WTC11 (cell line): ENCODE measurements at regions not wholly inside any gene's neighbourhood (a gene's known extent, or its start where the extent isn't known, plus 50 kb on each side); places are given as distances from the start of the nearest gene placed in this dataset.

Source experiments
- ATAC-seq: fragments of 200-7000 bp; cut with Tn5 transposase; 2 replicates; pipeline ENCODE4 v1.10.0; 2021; ENCODE audit warnings: mild to moderate bottlenecking, moderate library complexity
- CTCF ChIA-PET: fragments of 300-600 bp; sonication (Branson Sonifier 250); formaldehyde crosslinking; loops from one replicate; lab custom pipeline; 2021; ENCODE audit warnings: antibody characterized with exemption; lab: Charles Lee
- POLR2A ChIA-PET: fragments of 350-600 bp; sonication (Branson Sonifier 250); formaldehyde crosslinking; loops from one replicate; lab custom pipeline; 2021; ENCODE audit warnings: antibody characterized with exemption; lab: Charles Lee
- DNase-seq: peaks from one replicate; pipeline ENCODE4 v3.0.0; 2021; ENCODE audit warnings: low spot score
- H3K27ac Mint-ChIP-seq: 2 replicates; pipeline ENCODE4 v1.8.0; 2021; ENCODE audit warnings: mixed read lengths
- H3K27me3 Mint-ChIP-seq: 2 replicates; pipeline ENCODE4 v1.8.0; 2021; ENCODE audit warnings: low read depth, mild to moderate bottlenecking, moderate library complexity, mixed read lengths
- H3K36me3 Mint-ChIP-seq: 2 replicates; pipeline ENCODE4 v1.8.0; 2021; ENCODE audit warnings: mixed read lengths
- H3K4me1 Mint-ChIP-seq: 2 replicates; pipeline ENCODE4 v1.8.0; 2022; ENCODE audit warnings: mixed read lengths
- H3K4me3 Mint-ChIP-seq: 2 replicates; pipeline ENCODE4 v1.8.0; 2021; ENCODE audit warnings: mild to moderate bottlenecking, moderate library complexity, mixed read lengths
- H3K9me3 Mint-ChIP-seq: 2 replicates; pipeline ENCODE4 v1.8.0; 2021; ENCODE audit warnings: mixed read lengths
- AFF4 ChIP-seq: sonication (generic); formaldehyde crosslinking; IDR thresholded peaks from 2 replicates; pipeline ENCODE4 v1.8.1; 2023; ENCODE audit warnings: mild to moderate bottlenecking, missing genetic modification reagents, borderline replicate concordance
- CTCF ChIP-seq: fragments of 200-600 bp; IDR thresholded peaks from 2 replicates; pipeline ENCODE4 v1.8.0; 2022; ENCODE audit warnings: antibody characterized with exemption
- ELF4 ChIP-seq: sonication (generic); formaldehyde crosslinking; IDR thresholded peaks from 2 replicates; pipeline ENCODE4 v1.8.1; 2022; ENCODE audit warnings: low read depth, mild to moderate bottlenecking, moderate library complexity, missing genetic modification reagents
- ERG ChIP-seq: fragments of 250-450 bp; sonication (Bioruptor Pico); IDR thresholded peaks from 2 replicates; pipeline ENCODE4 v1.8.0; 2021; ENCODE audit warnings: mild to moderate bottlenecking
- FOXJ3 ChIP-seq: sonication (generic); formaldehyde crosslinking; IDR thresholded peaks from 2 replicates; pipeline ENCODE4 v1.9.0; 2021; ENCODE audit warnings: missing genetic modification reagents, mild to moderate bottlenecking, borderline replicate concordance
- MYBL2 ChIP-seq: sonication (generic); formaldehyde crosslinking; IDR thresholded peaks from 2 replicates; pipeline ENCODE4 v1.8.1; 2023; ENCODE audit warnings: mild to moderate bottlenecking, moderate library complexity, missing genetic modification reagents
- NR1H2 ChIP-seq: sonication (generic); formaldehyde crosslinking; IDR thresholded peaks from 2 replicates; pipeline ENCODE4 v1.9.0; 2021; ENCODE audit warnings: mild to moderate bottlenecking, moderate library complexity, missing genetic modification reagents
- PREB ChIP-seq: sonication (generic); formaldehyde crosslinking; IDR thresholded peaks from 2 replicates; pipeline ENCODE4 v1.8.1; 2022; ENCODE audit warnings: mild to moderate bottlenecking, missing genetic modification reagents, moderate library complexity, borderline replicate concordance
- ZNF219 ChIP-seq: sonication (generic); formaldehyde crosslinking; IDR thresholded peaks from 2 replicates; pipeline ENCODE4 v1.8.0; 2023; ENCODE audit warnings: missing genetic modification reagents, mild to moderate bottlenecking, borderline replicate concordance
- ZNF317 ChIP-seq: sonication (generic); formaldehyde crosslinking; IDR thresholded peaks from 2 replicates; pipeline ENCODE4 v1.8.1; 2023; ENCODE audit warnings: low read depth, mild to moderate bottlenecking, moderate library complexity, missing genetic modification reagents, borderline replicate concordance
- ZNF396 ChIP-seq: fragments of 250-450 bp; sonication (Bioruptor Pico); IDR thresholded peaks from 2 replicates; pipeline ENCODE4 v1.8.0; 2021; ENCODE audit warnings: mild to moderate bottlenecking, moderate library complexity, borderline replicate concordance
- ZNF416 ChIP-seq: fragments of 250-450 bp; sonication (Bioruptor Pico); IDR thresholded peaks from 2 replicates; pipeline ENCODE4 v1.9.0; 2021; ENCODE audit warnings: mild to moderate bottlenecking, inconsistent platforms
- ZNF425 ChIP-seq: fragments of 250-450 bp; sonication (Bioruptor Pico); conservative IDR thresholded peaks from 2 replicates; pipeline ENCODE4 v1.9.0; 2021; ENCODE audit warnings: mild to moderate bottlenecking
- ZNF532 ChIP-seq: fragments of 250-450 bp; sonication (Bioruptor Pico); IDR thresholded peaks from 2 replicates; pipeline ENCODE4 v1.9.0; 2021; ENCODE audit warnings: mild to moderate bottlenecking, borderline replicate concordance

- POLR2A ChIA-PET = no interaction called here
- H3K9me3 Mint-ChIP-seq = peaks cover 29% of the 10 kb centered on the region
- CTCF ChIA-PET = interaction anchor here (1.0 to 7.9 kb wide), 26 partner anchors 10 to 338 kb away, joined by 3 to 131 read pairs (median 9); no protein-coding TSS in a partner anchor
Observed at GRCh38 chr1:224850446-224850845, 79.0 kb upstream of the DNAH14 start.

More at GRCh38 chr1:224850446-224850845, 79.0 kb upstream of the DNAH14 start:
- TF ChIP-seq ZNF317 (no peak), ZNF416 (no peak), ZNF532 (no peak), MYBL2 (CRISPR knock-in tag) (no peak), ERG (CRISPR knock-in tag) (no peak), AFF4 (CRISPR knock-in tag) (no peak), ZNF219 (CRISPR knock-in tag) (no peak), FOXJ3 (CRISPR knock-in tag) (no peak), ZNF425 (CRISPR knock-in tag) (no peak), NR1H2 (no peak), ELF4 (CRISPR knock-in tag) (no peak), ZNF396 (CRISPR knock-in tag) (no peak), CTCF (no peak), PREB (CRISPR knock-in tag) (no peak)
- Mint-ChIP-seq H3K4me1 (peaks cover 41% of the 10 kb centered on the region), H3K4me3 (no peak overlapping the region), H3K36me3 (peaks cover 14% of the 10 kb centered on the region), H3K27ac (no peak overlapping the region), H3K27me3 (no peaks in the 10 kb centered on the region; the same call in 1 of the 2 replicates)
- no peak for ATAC-seq
- DNase-seq = no peak
